ENCODE measurements at regions not wholly inside any gene's neighbourhood (a gene's known extent, or its start where the extent isn't known, plus 50 kb on each side); places are given as distances from the start of the nearest gene placed in this dataset.
"Not testable (repeated sequence)": the region's sequence is repeated elsewhere in the genome, so short reads cannot be mapped to it uniquely, and the experiment has no call there.

- no peak for DNase-seq
Observed at GRCh38 chr15:81882504-81882903, 163.3 kb downstream of the MEX3B start.

GRCh38 chr15:81880833-81881232 lies 165.0 kb downstream of the MEX3B start:
- H3F3A ChIP-seq (ENCODE audit: insufficient read depth, low read length) = no peaks in the 10 kb centered on the region
- H3K9ac ChIP-seq (ENCODE audit: low read length) = no peak overlapping the region
- no peaks in the 10 kb centered on the region for H3K9me3 ChIP-seq (replicated peaks; ENCODE audit: insufficient read depth, low read length)
- H4K20me1 ChIP-seq (ENCODE audit: insufficient read depth, low read length) = no peaks in the 10 kb centered on the region
- no peak overlapping the region for H3K4me3 ChIP-seq (ENCODE audit: low read length)
- no peaks in the 10 kb centered on the region for H3K4me1 ChIP-seq (ENCODE audit: low read length)
- H3K79me2 ChIP-seq (ENCODE audit: low read length) = no peaks in the 10 kb centered on the region
- no peaks in the 10 kb centered on the region for H3K36me3 ChIP-seq (replicated peaks; ENCODE audit: insufficient read depth, low read length)
- no peak for DNase-seq
- H2AFZ ChIP-seq (ENCODE audit: low read length) = no peak overlapping the region
- H3K9me2 ChIP-seq (replicated peaks; ENCODE audit: insufficient read depth, low read length) = no peaks in the 10 kb centered on the region
- TF ChIP-seq EZH2 (optimal IDR thresholded peaks at IDR 0.05; ENCODE audit: low read depth, low read length) (no peak), CTCF (IDR thresholded peaks at IDR 0.05; ENCODE audit: low read length) (no peak), EZH2phosphoT487 (IDR thresholded peaks at IDR 0.05; ENCODE audit: low read length) (no peak)
- H3K27ac ChIP-seq (ENCODE audit: low read length) = no peak overlapping the region
- H3K27me3 ChIP-seq (replicated peaks; ENCODE audit: insufficient read depth, low read length) = no peaks in the 10 kb centered on the region
- H3K4me2 ChIP-seq (ENCODE audit: low read depth, low read length) = no peak overlapping the region

More at GRCh38 chr15:81882504-81882903, 163.3 kb downstream of the MEX3B start:
- H3K79me2 ChIP-seq (ENCODE audit: low read length) = no peaks in the 10 kb centered on the region
- no peaks in the 10 kb centered on the region for H3F3A ChIP-seq (ENCODE audit: insufficient read depth, low read length)
- TF ChIP-seq EZH2phosphoT487 (IDR thresholded peaks at IDR 0.05; ENCODE audit: low read length) = no peak
- TF ChIP-seq EZH2 (optimal IDR thresholded peaks at IDR 0.05; ENCODE audit: low read depth, low read length) = no peak
- no peak for TF ChIP-seq CTCF (IDR thresholded peaks at IDR 0.05; ENCODE audit: low read length)
- no peaks in the 10 kb centered on the region for H3K9me3 ChIP-seq (replicated peaks; ENCODE audit: insufficient read depth, low read length)
- H3K36me3 ChIP-seq (replicated peaks; ENCODE audit: insufficient read depth, low read length) = no peaks in the 10 kb centered on the region
- H4K20me1 ChIP-seq (ENCODE audit: insufficient read depth, low read length) = no peaks in the 10 kb centered on the region
- H3K4me3 ChIP-seq (ENCODE audit: low read length) = no peak overlapping the region
- H3K9ac ChIP-seq (ENCODE audit: low read length) = no peak overlapping the region
- H3K9me2 ChIP-seq (replicated peaks; ENCODE audit: insufficient read depth, low read length) = no peaks in the 10 kb centered on the region
- H3K27me3 ChIP-seq (replicated peaks; ENCODE audit: insufficient read depth, low read length) = no peaks in the 10 kb centered on the region
- H3K4me1 ChIP-seq (ENCODE audit: low read length) = no peaks in the 10 kb centered on the region
- H2AFZ ChIP-seq (ENCODE audit: low read length) = no peak overlapping the region
- H3K27ac ChIP-seq (ENCODE audit: low read length) = no peak overlapping the region
- H3K4me2 ChIP-seq (ENCODE audit: low read depth, low read length) = no peak overlapping the region

- H3K4me1 ChIP-seq (ENCODE audit: low read length) = no peaks in the 10 kb centered on the region
- no peak for TF ChIP-seq EZH2 (optimal IDR thresholded peaks at IDR 0.05; ENCODE audit: low read depth, low read length)
- no peak for TF ChIP-seq CTCF (IDR thresholded peaks at IDR 0.05; ENCODE audit: low read length)
- no peak for DNase-seq
- H3K79me2 ChIP-seq (ENCODE audit: low read length) = no peaks in the 10 kb centered on the region
- H2AFZ ChIP-seq (ENCODE audit: low read length) = no peak overlapping the region
- H3K4me3 ChIP-seq (ENCODE audit: low read length) = no peak overlapping the region
- no peak overlapping the region for H3K9ac ChIP-seq (ENCODE audit: low read length)
- no peaks in the 10 kb centered on the region for H3K27me3 ChIP-seq (replicated peaks; ENCODE audit: insufficient read depth, low read length)
- H3K27ac ChIP-seq (ENCODE audit: low read length) = no peak overlapping the region
- no peaks in the 10 kb centered on the region for H3K9me3 ChIP-seq (replicated peaks; ENCODE audit: insufficient read depth, low read length)
- H3K9me2 ChIP-seq (replicated peaks; ENCODE audit: insufficient read depth, low read length) = no peaks in the 10 kb centered on the region
- H4K20me1 ChIP-seq (ENCODE audit: insufficient read depth, low read length) = no peaks in the 10 kb centered on the region
- no peaks in the 10 kb centered on the region for H3K36me3 ChIP-seq (replicated peaks; ENCODE audit: insufficient read depth, low read length)
- H3F3A ChIP-seq (ENCODE audit: insufficient read depth, low read length) = no peaks in the 10 kb centered on the region
- no peak overlapping the region for H3K4me2 ChIP-seq (ENCODE audit: low read depth, low read length)
Observed at GRCh38 chr15:81880314-81880713, 165.5 kb downstream of the MEX3B start.

- not testable (repeated sequence) for H2AFZ ChIP-seq (ENCODE audit: low read length); H3K36me3 ChIP-seq (replicated peaks; ENCODE audit: insufficient read depth, low read length); H3K79me2 ChIP-seq (ENCODE audit: low read length); H3K9me3 ChIP-seq (replicated peaks; ENCODE audit: insufficient read depth, low read length); H3K4me2 ChIP-seq (ENCODE audit: low read depth, low read length); H3F3A ChIP-seq (ENCODE audit: insufficient read depth, low read length); DNase-seq; H3K9me2 ChIP-seq (replicated peaks; ENCODE audit: insufficient read depth, low read length); H3K9ac ChIP-seq (ENCODE audit: low read length); H3K27me3 ChIP-seq (replicated peaks; ENCODE audit: insufficient read depth, low read length); H3K27ac ChIP-seq (ENCODE audit: low read length); H3K4me1 ChIP-seq (ENCODE audit: low read length); H4K20me1 ChIP-seq (ENCODE audit: insufficient read depth, low read length); H3K4me3 ChIP-seq (ENCODE audit: low read length)
Observed at GRCh38 chr15:81875717-81876116, 170.1 kb downstream of the MEX3B start.

GRCh38 chr15:81870746-81871106 lies 175.1 kb downstream of the MEX3B start:
- H3K9me3 ChIP-seq (replicated peaks; ENCODE audit: insufficient read depth, low read length); H3K4me2 ChIP-seq (ENCODE audit: low read depth, low read length): not testable (repeated sequence)

More at GRCh38 chr15:81870746-81871106, 175.1 kb downstream of the MEX3B start:
- not testable (repeated sequence) for H3K4me1 ChIP-seq (ENCODE audit: low read length); DNase-seq; H3K27me3 ChIP-seq (replicated peaks; ENCODE audit: insufficient read depth, low read length); H3F3A ChIP-seq (ENCODE audit: insufficient read depth, low read length); H3K36me3 ChIP-seq (replicated peaks; ENCODE audit: insufficient read depth, low read length); H3K9me2 ChIP-seq (replicated peaks; ENCODE audit: insufficient read depth, low read length); H3K79me2 ChIP-seq (ENCODE audit: low read length); H3K9ac ChIP-seq (ENCODE audit: low read length); H3K4me3 ChIP-seq (ENCODE audit: low read length); H3K27ac ChIP-seq (ENCODE audit: low read length); H2AFZ ChIP-seq (ENCODE audit: low read length); H4K20me1 ChIP-seq (ENCODE audit: insufficient read depth, low read length)

Measured in MM.1S (cell line).